ENCODE measurements at regions not wholly inside any gene's neighbourhood (a gene's known extent, or its start where the extent isn't known, plus 50 kb on each side); places are given as distances from the start of the nearest gene placed in this dataset.

GRCh38 chr16:86138121-86139085 is 239.4 kb downstream of the IRF8 start:
- no peak for DNase-seq
- intact Hi-C loops (cut with DNase I): no loop called here

GRCh38 chr16:86142801-86143236 is 243.9 kb downstream of the IRF8 start:
- intact Hi-C loops (cut with DNase I): no loop called here

GRCh38 chr16:86143666-86144065 is 244.7 kb downstream of the IRF8 start:
- no peak for DNase-seq
- intact Hi-C loops (cut with DNase I): no loop called here

More at GRCh38 chr16:86142801-86143236, 243.9 kb downstream of the IRF8 start:
- no peak for DNase-seq

GRCh38 chr16:86145669-86146068 is 246.7 kb downstream of the IRF8 start:
- no peak for DNase-seq
- intact Hi-C loops (cut with DNase I): no loop called here

GRCh38 chr16:86150641-86151238 is 251.8 kb downstream of the IRF8 start:
- intact Hi-C loops (cut with DNase I): no loop called here
- DNase-seq: no peak

- intact Hi-C loops (cut with DNase I): no loop called here
- DNase-seq: no peak
Observed at GRCh38 chr16:86151239-86151851, 252.4 kb downstream of the IRF8 start.

GRCh38 chr16:86156155-86156554 is 257.2 kb downstream of the IRF8 start:
- intact Hi-C loops (cut with DNase I): no loop called here
- no peak for DNase-seq

GRCh38 chr16:86157616-86158247 is 258.8 kb downstream of the IRF8 start:
- intact Hi-C loops (cut with DNase I): no loop called here
- no peak for DNase-seq

- no peak for DNase-seq
- intact Hi-C loops (cut with DNase I): no loop called here
Observed at GRCh38 chr16:86158688-86159360, 259.9 kb downstream of the IRF8 start.

- no peak for DNase-seq
- intact Hi-C loops (cut with DNase I): no loop called here
Observed at GRCh38 chr16:86165479-86165878, 266.5 kb downstream of the IRF8 start.

GRCh38 chr16:86166414-86166813 is 267.5 kb downstream of the IRF8 start:
- intact Hi-C loops (cut with DNase I): no loop called here
- no peak for DNase-seq

GRCh38 chr16:86167061-86167460 is 268.1 kb downstream of the IRF8 start:
- intact Hi-C loops (cut with DNase I): no loop called here
- no peak for DNase-seq

GRCh38 chr16:86170720-86171119 is 271.8 kb downstream of the IRF8 start:
- intact Hi-C loops (cut with DNase I): no loop called here

GRCh38 chr16:86171329-86171728 is 272.4 kb downstream of the IRF8 start:
- DNase-seq: no peak
- intact Hi-C loops (cut with DNase I): no loop called here

More at GRCh38 chr16:86170720-86171119, 271.8 kb downstream of the IRF8 start:
- DNase-seq: no peak

GRCh38 chr16:86175816-86176215 is 276.9 kb downstream of the IRF8 start:
- DNase-seq: no peak
- intact Hi-C loops (cut with DNase I): no loop called here

GRCh38 chr16:86176462-86176861 is 277.5 kb downstream of the IRF8 start:
- no peak for DNase-seq
- intact Hi-C loops (cut with DNase I): no loop called here

GRCh38 chr16:86180244-86180643 is 281.3 kb downstream of the IRF8 start:
- no peak for DNase-seq
- intact Hi-C loops (cut with DNase I): no loop called here

- intact Hi-C loops (cut with DNase I): no loop called here
- no peak for DNase-seq
Observed at GRCh38 chr16:86180780-86181179, 281.8 kb downstream of the IRF8 start.

GRCh38 chr16:86181526-86181925 is 282.6 kb downstream of the IRF8 start:
- intact Hi-C loops (cut with DNase I): no loop called here
- no peak for DNase-seq

All from head of caudate nucleus (tissue), 42 donors.